Testis (tissue), 2 donors: ENCODE measurements at regions not wholly inside any gene's neighbourhood (a gene's known extent, or its start where the extent isn't known, plus 50 kb on each side); places are given as distances from the start of the nearest gene placed in this dataset.

Experiments
- POLR2A ChIP-seq: fragments of 450-650 bp; IDR thresholded peaks from one replicate; pipeline ENCODE4 v1.6.1; 2017; ENCODE audit warnings: antibody characterized with exemption, mild to moderate bottlenecking, moderate library complexity
- TF ChIP-seq, protein P1 (sequence below), 3 experiments: fragments of 450-650 bp in 2 of 3; fragments of 200-600 bp in 1 of 3; sonication (generic) in 1 of 3; IDR thresholded peaks; one replicate each; pipeline ENCODE4 v1.5.1; 2016 to 2019; ENCODE audit warnings: antibody characterized with exemption in 3 of 3, mild to moderate bottlenecking in 2 of 3, moderate library complexity in 1 of 3

DNA sequence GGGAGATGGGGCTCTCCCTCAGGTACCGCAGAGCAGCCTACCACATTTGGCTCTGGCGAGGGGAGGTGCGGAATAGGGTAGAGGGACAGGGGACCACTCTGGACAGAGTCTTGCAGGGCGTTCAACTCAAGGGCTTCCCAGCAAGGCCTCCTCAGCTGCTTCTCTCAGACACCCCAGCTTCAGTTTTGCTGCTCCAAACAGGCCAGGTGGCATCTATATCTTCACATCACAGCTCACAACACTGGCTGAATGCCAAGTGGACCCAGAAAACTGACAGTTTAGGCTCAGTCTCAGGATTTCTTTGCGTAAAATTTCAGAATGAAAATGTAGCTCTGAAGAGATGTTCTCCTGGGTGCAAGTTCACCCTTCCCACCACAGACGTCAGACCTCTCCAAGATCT lies 592.6 kb upstream of the ADAMTS16 start:
- TF ChIP-seq, protein P1, sequence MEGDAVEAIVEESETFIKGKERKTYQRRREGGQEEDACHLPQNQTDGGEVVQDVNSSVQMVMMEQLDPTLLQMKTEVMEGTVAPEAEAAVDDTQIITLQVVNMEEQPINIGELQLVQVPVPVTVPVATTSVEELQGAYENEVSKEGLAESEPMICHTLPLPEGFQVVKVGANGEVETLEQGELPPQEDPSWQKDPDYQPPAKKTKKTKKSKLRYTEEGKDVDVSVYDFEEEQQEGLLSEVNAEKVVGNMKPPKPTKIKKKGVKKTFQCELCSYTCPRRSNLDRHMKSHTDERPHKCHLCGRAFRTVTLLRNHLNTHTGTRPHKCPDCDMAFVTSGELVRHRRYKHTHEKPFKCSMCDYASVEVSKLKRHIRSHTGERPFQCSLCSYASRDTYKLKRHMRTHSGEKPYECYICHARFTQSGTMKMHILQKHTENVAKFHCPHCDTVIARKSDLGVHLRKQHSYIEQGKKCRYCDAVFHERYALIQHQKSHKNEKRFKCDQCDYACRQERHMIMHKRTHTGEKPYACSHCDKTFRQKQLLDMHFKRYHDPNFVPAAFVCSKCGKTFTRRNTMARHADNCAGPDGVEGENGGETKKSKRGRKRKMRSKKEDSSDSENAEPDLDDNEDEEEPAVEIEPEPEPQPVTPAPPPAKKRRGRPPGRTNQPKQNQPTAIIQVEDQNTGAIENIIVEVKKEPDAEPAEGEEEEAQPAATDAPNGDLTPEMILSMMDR (IDR thresholded peaks at IDR 0.05) = no peak
- no peak for TF ChIP-seq POLR2A
